ENCODE measurements at regions not wholly inside any gene's neighbourhood (a gene's known extent, or its start where the extent isn't known, plus 50 kb on each side); places are given as distances from the start of the nearest gene placed in this dataset.

DNA sequence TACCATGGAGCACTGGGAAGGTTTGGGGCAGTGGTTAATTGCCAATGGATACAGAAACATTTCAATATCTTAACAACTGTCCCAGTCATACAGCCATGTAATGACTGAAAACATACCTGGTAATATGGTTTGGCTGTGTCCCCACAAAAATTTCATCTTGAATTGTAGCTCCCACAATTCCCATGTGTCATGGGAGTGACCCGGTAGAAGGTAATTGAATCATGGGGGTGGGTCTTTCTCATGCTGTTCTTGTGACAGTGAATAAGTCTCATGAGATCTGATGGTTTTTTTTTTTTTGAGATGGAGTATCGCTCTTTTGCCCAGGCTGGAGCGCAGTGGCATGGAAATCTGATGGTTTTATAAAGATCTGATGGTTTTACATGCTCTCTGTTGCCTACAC lies 284.4 kb downstream of the TCF7L2 start:
- Mint-ChIP-seq H3K36me3 (ENCODE audit: unreplicated experiment) (no peaks in the 10 kb centered on the region), H3K9me3 (ENCODE audit: unreplicated experiment) (no peaks in the 10 kb centered on the region), H3K27me3 (ENCODE audit: unreplicated experiment) (no peaks in the 10 kb centered on the region), H3K4me3 (ENCODE audit: unreplicated experiment) (no peak overlapping the region), H3K27ac (ENCODE audit: unreplicated experiment) (no peak overlapping the region), H3K4me1 (ENCODE audit: unreplicated experiment) (peaks cover 8% of the 10 kb centered on the region)
- peak; percentile 30 for DNase-seq (ENCODE audit: extremely low spot score, unreplicated experiment)
- TF ChIP-seq CTCF (IDR thresholded peaks at IDR 0.05) = no peak

DNA sequence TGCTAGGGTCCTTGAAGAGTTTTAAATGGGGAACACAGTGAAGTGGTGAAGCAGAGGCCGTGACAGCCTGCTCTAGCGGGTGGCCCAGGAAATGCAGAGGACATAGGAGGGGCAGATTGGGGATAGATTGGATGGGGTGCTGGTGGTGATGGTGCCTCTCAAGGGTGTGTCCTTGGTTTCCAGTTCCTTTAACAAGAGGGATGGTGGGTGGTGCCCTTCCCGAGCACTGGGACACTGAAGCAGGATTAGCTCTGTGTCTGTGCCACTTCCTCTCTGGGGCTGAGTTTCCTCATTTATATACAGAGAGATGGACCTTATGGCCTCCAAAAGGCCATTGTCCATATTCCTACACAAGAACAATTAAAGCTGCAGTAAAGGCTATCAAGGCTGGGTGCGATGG lies 285.5 kb downstream of the TCF7L2 start:
- peak; percentile 62 for DNase-seq (ENCODE audit: extremely low spot score, unreplicated experiment)
- TF ChIP-seq CTCF (IDR thresholded peaks at IDR 0.05) = no peak
- H3K9me3 Mint-ChIP-seq (ENCODE audit: unreplicated experiment) = no peaks in the 10 kb centered on the region
- no peak overlapping the region for H3K4me3 Mint-ChIP-seq (ENCODE audit: unreplicated experiment)
- no peaks in the 10 kb centered on the region for H3K36me3 Mint-ChIP-seq (ENCODE audit: unreplicated experiment)
- peaks cover 3% of the 10 kb centered on the region for H3K4me1 Mint-ChIP-seq (ENCODE audit: unreplicated experiment)
- no peak overlapping the region for H3K27ac Mint-ChIP-seq (ENCODE audit: unreplicated experiment)
- H3K27me3 Mint-ChIP-seq (ENCODE audit: unreplicated experiment) = no peaks in the 10 kb centered on the region

GRCh38 chr10:113236998-113237397 lies 287.0 kb downstream of the TCF7L2 start:
- Mint-ChIP-seq H3K27ac (ENCODE audit: unreplicated experiment) (no peak overlapping the region), H3K9me3 (ENCODE audit: unreplicated experiment) (no peaks in the 10 kb centered on the region), H3K36me3 (ENCODE audit: unreplicated experiment) (no peaks in the 10 kb centered on the region), H3K4me3 (ENCODE audit: unreplicated experiment) (no peak overlapping the region), H3K27me3 (ENCODE audit: unreplicated experiment) (no peaks in the 10 kb centered on the region), H3K4me1 (ENCODE audit: unreplicated experiment) (peaks cover 3% of the 10 kb centered on the region)
- no peak for DNase-seq (ENCODE audit: extremely low spot score, unreplicated experiment)
- TF ChIP-seq CTCF (IDR thresholded peaks at IDR 0.05) = no peak

DNA sequence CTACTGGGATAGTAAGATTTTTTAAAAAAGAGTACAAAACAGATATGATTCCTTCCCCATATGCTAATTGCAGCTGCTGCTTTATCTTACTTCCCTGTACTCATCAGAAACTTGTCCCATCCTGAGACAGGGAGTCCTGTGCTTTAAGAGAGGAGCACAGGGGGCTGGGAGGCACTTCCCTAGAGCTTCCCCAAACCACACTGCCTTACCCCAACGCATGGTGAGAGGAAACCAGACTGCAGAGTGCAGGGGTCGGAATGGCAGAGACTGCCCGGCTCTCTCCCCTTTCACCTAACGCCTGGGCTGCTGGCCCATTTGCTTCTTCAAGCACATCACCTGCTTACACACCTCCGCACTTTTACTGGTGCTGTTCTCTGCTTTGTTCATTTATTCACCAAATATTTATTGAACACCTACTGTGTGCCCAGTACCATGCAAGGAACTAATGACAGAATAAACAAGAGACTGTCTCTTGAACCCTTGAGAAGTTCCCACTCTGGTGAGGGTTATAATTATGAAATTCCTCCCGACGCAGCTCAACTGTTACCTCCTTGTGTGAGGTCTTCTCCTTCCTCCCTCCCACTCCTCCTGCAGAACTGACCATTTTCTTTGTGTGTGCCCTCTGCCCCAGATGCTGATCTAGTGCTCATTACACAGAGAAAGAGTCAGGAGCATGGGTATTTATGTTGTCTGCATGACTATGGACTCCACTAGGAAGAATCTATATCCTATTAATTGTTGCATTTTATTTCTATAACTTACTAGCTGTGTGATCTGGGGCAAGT lies 289.7 kb downstream of the TCF7L2 start:
- no peaks in the 10 kb centered on the region for H3K27me3 Mint-ChIP-seq (ENCODE audit: unreplicated experiment)
- H3K4me3 Mint-ChIP-seq (ENCODE audit: unreplicated experiment) = no peak overlapping the region
- H3K27ac Mint-ChIP-seq (ENCODE audit: unreplicated experiment) = no peak overlapping the region
- TF ChIP-seq CTCF (IDR thresholded peaks at IDR 0.05) = no peak
- no peak for DNase-seq (ENCODE audit: extremely low spot score, unreplicated experiment)
- no peaks in the 10 kb centered on the region for H3K9me3 Mint-ChIP-seq (ENCODE audit: unreplicated experiment)
- no peaks in the 10 kb centered on the region for H3K36me3 Mint-ChIP-seq (ENCODE audit: unreplicated experiment)
- peaks cover 2% of the 10 kb centered on the region for H3K4me1 Mint-ChIP-seq (ENCODE audit: unreplicated experiment)

DNA sequence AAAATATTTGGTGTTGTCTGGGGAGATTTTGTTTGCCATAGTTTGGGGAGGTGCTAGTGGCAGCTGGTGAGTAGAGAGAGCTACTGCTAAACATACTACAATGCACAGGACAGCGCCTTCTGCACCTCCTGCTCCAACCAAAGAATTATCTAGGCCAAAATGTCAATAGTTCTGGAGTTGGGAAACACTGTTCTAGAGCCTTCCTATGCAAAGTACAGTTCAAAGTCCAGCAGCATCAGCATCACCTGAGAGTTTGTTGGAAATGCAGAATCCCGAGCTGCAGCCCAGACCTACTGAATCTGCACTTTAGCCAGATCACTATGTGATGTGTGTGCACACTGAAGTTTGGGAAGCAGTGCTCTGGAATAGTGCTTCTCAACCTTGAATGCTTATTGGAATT lies 290.7 kb downstream of the TCF7L2 start:
- Mint-ChIP-seq H3K4me3 (ENCODE audit: unreplicated experiment) (no peak overlapping the region), H3K9me3 (ENCODE audit: unreplicated experiment) (no peaks in the 10 kb centered on the region), H3K27me3 (ENCODE audit: unreplicated experiment) (no peaks in the 10 kb centered on the region), H3K36me3 (ENCODE audit: unreplicated experiment) (no peaks in the 10 kb centered on the region), H3K4me1 (ENCODE audit: unreplicated experiment) (peaks cover 9% of the 10 kb centered on the region), H3K27ac (ENCODE audit: unreplicated experiment) (no peak overlapping the region)
- no peak for TF ChIP-seq CTCF (IDR thresholded peaks at IDR 0.05)
- DNase-seq (ENCODE audit: extremely low spot score, unreplicated experiment) = no peak

Measured in osteocyte (in vitro differentiated cells).